Heart left ventricle (tissue), 16 donors: ENCODE measurements at regions not wholly inside any gene's neighbourhood (a gene's known extent, or its start where the extent isn't known, plus 50 kb on each side); places are given as distances from the start of the nearest gene placed in this dataset.

Experiments
- ATAC-seq, 4 donors: fragments of 200-7000 bp; cut with Tn5 transposase; one replicate each; pipeline ENCODE4 v1.9.1; 2020 to 2022; ENCODE audit warnings: moderate library complexity in 4 of 4, mild to moderate bottlenecking in 3 of 4, moderate number of reproducible peaks in 1 of 4
- DNase-seq, 5 donors: peaks; one replicate each; pipeline ENCODE4 v3.0.0-alpha.2; 2020
- H3K27ac ChIP-seq, 12 donors: fragments of 200-600 bp; sonication (generic) in 4 of 12; one replicate each; pipeline versions ENCODE4 v1.5.0 to v1.8.0; 2016 to 2022; ENCODE audit warnings: mild to moderate bottlenecking in 2 of 12
- H3K27me3 ChIP-seq, 9 donors: fragments of 200-600 bp; sonication (generic) in 2 of 9; one replicate each; pipeline versions ENCODE4 v1.5.1 to v1.8.0; 2016 to 2022; ENCODE audit warnings: mild to moderate bottlenecking in 3 of 9
- H3K36me3 ChIP-seq, 9 donors: fragments of 200-600 bp; sonication (generic) in 2 of 9; one replicate each; pipeline versions ENCODE4 v1.5.0 to v1.8.0; 2018 to 2022; ENCODE audit warnings: mild to moderate bottlenecking in 2 of 9
- H3K4me1 ChIP-seq, 12 donors: fragments of 200-600 bp; sonication (generic) in 4 of 12; one replicate each; pipeline versions ENCODE4 v1.5.0 to v1.8.0; 2016 to 2022; ENCODE audit warnings: mild to moderate bottlenecking in 3 of 12
- H3K4me3 ChIP-seq, 12 donors: fragments of 200-600 bp; sonication (generic) in 4 of 12; one replicate each; pipeline versions ENCODE4 v1.5.0 to v1.8.0; 2017 to 2022; ENCODE audit warnings: mild to moderate bottlenecking in 9 of 12, moderate library complexity in 4 of 12
- H3K9me3 ChIP-seq, 12 donors: fragments of 200-600 bp; sonication (generic) in 4 of 12; one replicate each; pipeline versions ENCODE4 v1.5.0 to v1.8.0; 2016 to 2022; ENCODE audit warnings: mild to moderate bottlenecking in 1 of 12
- CTCF ChIP-seq, 12 donors: fragments of 200-600 bp; sonication (generic) in 4 of 12; IDR thresholded peaks; one replicate each; pipeline versions ENCODE4 v1.5.0 to v1.8.0; 2018 to 2022; ENCODE audit warnings: antibody characterized with exemption in 12 of 12, mild to moderate bottlenecking in 5 of 12
- POLR2A ChIP-seq, 2 donors: fragments of 450-650 bp; IDR thresholded peaks; one replicate each; pipeline ENCODE4 v1.6.1; 2017; ENCODE audit warnings: antibody characterized with exemption in 2 of 2, mild to moderate bottlenecking in 2 of 2, moderate library complexity in 2 of 2
- WGBS, 4 donors: extraction: QIAGEN DNeasy Blood & Tissue Kit in 2 of 4; methylation state at CpG; one replicate each; pipeline versions ENCODE4 v1.1.5 to v1.1.7; 2013 to 2018; 5-methylcytosine and 5-hydroxymethylcytosine counted together
- intact Hi-C, 10 donors: fragments of 100-400 bp; cut with DNase I; formaldehyde crosslinking; loops; one replicate each; pipeline versions ENCODE4 v1.11.1 to v1.14.2; 2022
- donor health status: ischemic (EF 13 %, LVEDD 7.1; RV severe dilation, severe dysfunction).
- donor health status: healthy with polysubstance abuse.
- donor health status: DM: no; HTN: yes; CAD: no.
- donor health status: DM: no; HTN: no; CAD: no.
- donor health status: ischemic (EF 25% LVEDD 6.9; RV normal size, moderate dysfunction).
- donor health status: ischemic (EF 25% LVEDD 5.7; RV mildly dilated, moderate dysfunction).
- donor health status: healthy.
- donor health status: DM: yes; HTN: yes; CAD: no.
- donor health status: ischemic (EF 35%, LVEDD 5.7; RV mildly dilated, moderate dysfunction).
- donor health status: nonischemic (EF 11% LVEDD 7.7; RV severe dilation, severe dysfunction).
- donor health status: DM: yes; HTN: yes; CAD: no.
- donor health status: PGD.
- donor health status: ischemic (EF 29% LVEDD 5.4; RV normal size, mild dysfunction).
- donor health status: nonischemic (EF 23%, LVEDD 6.1; RV moderate dilation, normal function).

- no peaks in the 10 kb centered on the region for H3K4me1 ChIP-seq
- H3K9me3 ChIP-seq = no peaks in the 10 kb centered on the region
- intact Hi-C loops = no loop called here
- DNase-seq (no peak), ATAC-seq (no peak)
- H3K36me3 ChIP-seq = no peaks in the 10 kb centered on the region
- H3K27me3 ChIP-seq = peaks cover 0 to 15% (median 0%) of the 10 kb centered on the region in 9 donors
- 83 to 93% (median 87%) methylated on average over 2 of the region's 2 CpGs for WGBS, 4 donors
- TF ChIP-seq CTCF (IDR thresholded peaks at IDR 0.05) = no peak
- TF ChIP-seq POLR2A (IDR thresholded peaks at IDR 0.05) = no peak
- H3K4me3 ChIP-seq = no peak overlapping the region
- H3K27ac ChIP-seq = no peak overlapping the region
Measured at GRCh38 chr9:86550401-86550800, 196.2 kb upstream of the TUT7 start.

- H3K27ac ChIP-seq = no peak overlapping the region
- 78 to 86% (median 82%) methylated on average over 2 of the region's 2 CpGs for WGBS, 4 donors
- no peaks in the 10 kb centered on the region for H3K36me3 ChIP-seq
Measured at GRCh38 chr9:86549920-86550319, 195.7 kb upstream of the TUT7 start.

GRCh38 chr9:86549401-86549811, 195.2 kb upstream of the TUT7 start:
- Histone ChIP-seq H3K4me3 (no peak overlapping the region), H3K27ac (no peak overlapping the region), H3K36me3 (no peaks in the 10 kb centered on the region), H3K27me3 (peaks cover 0 to 15% (median 0%) of the 10 kb centered on the region in 9 donors), H3K4me1 (no peaks in the 10 kb centered on the region), H3K9me3 (no peaks in the 10 kb centered on the region)
- 72 to 87% (median 85%) methylated on average over 2 of the region's 2 CpGs for WGBS, 4 donors
- TF ChIP-seq CTCF (IDR thresholded peaks at IDR 0.05) (no peak), POLR2A (IDR thresholded peaks at IDR 0.05) (no peak)
- DNase-seq (no peak), ATAC-seq (no peak)
- intact Hi-C loops = no loop called here

More at GRCh38 chr9:86549920-86550319, 195.7 kb upstream of the TUT7 start:
- no peak for TF ChIP-seq CTCF (IDR thresholded peaks at IDR 0.05)
- Histone ChIP-seq H3K27me3 (peaks cover 0 to 15% (median 0%) of the 10 kb centered on the region in 9 donors), H3K4me1 (no peaks in the 10 kb centered on the region), H3K4me3 (no peak overlapping the region), H3K9me3 (no peaks in the 10 kb centered on the region)
- intact Hi-C loops = no loop called here
- DNase-seq = no peak
- no peak for ATAC-seq

- TF ChIP-seq CTCF (IDR thresholded peaks at IDR 0.05) (no peak), POLR2A (IDR thresholded peaks at IDR 0.05) (no peak)
- intact Hi-C loops = no loop called here
- peaks cover 0 to 4% (median 0%) of the 10 kb centered on the region in 9 donors for H3K27me3 ChIP-seq
- no peak overlapping the region for H3K27ac ChIP-seq
- ATAC-seq = no peak
- no peak for DNase-seq
- H3K4me1 ChIP-seq = no peaks in the 10 kb centered on the region
- H3K4me3 ChIP-seq = no peak overlapping the region
- no peaks in the 10 kb centered on the region for H3K36me3 ChIP-seq
- WGBS, 4 donors = 74 to 81% (median 79%) methylated on average over 4 of the region's 4 CpGs
- no peaks in the 10 kb centered on the region for H3K9me3 ChIP-seq
Measured at GRCh38 chr9:86548220-86548619, 194.0 kb upstream of the TUT7 start.
